IgD-negative memory B cell (primary cell): ENCODE measurements at regions not wholly inside any gene's neighbourhood (a gene's known extent, or its start where the extent isn't known, plus 50 kb on each side); places are given as distances from the start of the nearest gene placed in this dataset.

Source experiments
- H3K27ac Mint-ChIP-seq, 3 donors: one replicate each; pipeline ENCODE4 v1.8.0; 2020 to 2022; ENCODE audit warnings: mild to moderate bottlenecking in 3 of 3, mixed read lengths in 3 of 3, moderate library complexity in 1 of 3
- H3K27me3 Mint-ChIP-seq: one replicate; pipeline ENCODE4 v1.8.0; 2021; ENCODE audit warnings: mixed read lengths
- H3K36me3 Mint-ChIP-seq: one replicate; pipeline ENCODE4 v1.8.0; 2020; ENCODE audit warnings: mild to moderate bottlenecking, mixed read lengths
- H3K4me1 Mint-ChIP-seq, 3 donors: one replicate each; pipeline ENCODE4 v1.8.0; 2020 to 2022; ENCODE audit warnings: mixed read lengths in 3 of 3, mild to moderate bottlenecking in 1 of 3
- H3K4me3 Mint-ChIP-seq, 4 donors: one replicate each; pipeline ENCODE4 v1.8.0; 2020 to 2022; ENCODE audit warnings: mild to moderate bottlenecking in 4 of 4, mixed read lengths in 4 of 4, moderate library complexity in 3 of 4
- H3K9me3 Mint-ChIP-seq, 3 donors: one replicate each; pipeline ENCODE4 v1.8.0; 2020 to 2021; ENCODE audit warnings: mixed read lengths in 3 of 3, mild to moderate bottlenecking in 1 of 3

DNA sequence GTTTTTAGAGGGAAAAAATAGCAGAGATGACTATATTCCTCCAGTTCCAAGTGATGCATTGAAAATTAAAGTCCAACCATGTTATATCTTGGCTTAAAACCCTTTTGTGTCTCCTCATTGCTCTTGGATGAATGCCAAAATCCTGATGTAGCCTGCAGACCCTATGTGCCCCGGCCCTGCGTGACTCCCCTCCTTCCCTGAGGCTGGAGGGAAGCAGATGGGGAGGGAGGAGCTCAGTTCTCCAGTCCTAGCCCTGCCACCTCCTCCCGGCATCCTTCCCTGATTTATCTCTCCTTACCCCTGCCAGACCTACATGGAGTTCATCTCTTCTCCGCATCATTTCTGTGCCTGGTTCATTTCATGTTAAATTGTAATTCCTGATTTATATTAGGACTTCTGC, 397.4 kb downstream of the PTPRU start:
- H3K27ac Mint-ChIP-seq: no peak overlapping the region
- no peak overlapping the region for H3K4me3 Mint-ChIP-seq
- peaks cover 1% of the 10 kb centered on the region for H3K36me3 Mint-ChIP-seq
- no peaks in the 10 kb centered on the region for H3K4me1 Mint-ChIP-seq
- H3K27me3 Mint-ChIP-seq: peaks cover 11% of the 10 kb centered on the region
- peaks cover 0 to 2% (median 1%) of the 10 kb centered on the region in 3 donors for H3K9me3 Mint-ChIP-seq

DNA sequence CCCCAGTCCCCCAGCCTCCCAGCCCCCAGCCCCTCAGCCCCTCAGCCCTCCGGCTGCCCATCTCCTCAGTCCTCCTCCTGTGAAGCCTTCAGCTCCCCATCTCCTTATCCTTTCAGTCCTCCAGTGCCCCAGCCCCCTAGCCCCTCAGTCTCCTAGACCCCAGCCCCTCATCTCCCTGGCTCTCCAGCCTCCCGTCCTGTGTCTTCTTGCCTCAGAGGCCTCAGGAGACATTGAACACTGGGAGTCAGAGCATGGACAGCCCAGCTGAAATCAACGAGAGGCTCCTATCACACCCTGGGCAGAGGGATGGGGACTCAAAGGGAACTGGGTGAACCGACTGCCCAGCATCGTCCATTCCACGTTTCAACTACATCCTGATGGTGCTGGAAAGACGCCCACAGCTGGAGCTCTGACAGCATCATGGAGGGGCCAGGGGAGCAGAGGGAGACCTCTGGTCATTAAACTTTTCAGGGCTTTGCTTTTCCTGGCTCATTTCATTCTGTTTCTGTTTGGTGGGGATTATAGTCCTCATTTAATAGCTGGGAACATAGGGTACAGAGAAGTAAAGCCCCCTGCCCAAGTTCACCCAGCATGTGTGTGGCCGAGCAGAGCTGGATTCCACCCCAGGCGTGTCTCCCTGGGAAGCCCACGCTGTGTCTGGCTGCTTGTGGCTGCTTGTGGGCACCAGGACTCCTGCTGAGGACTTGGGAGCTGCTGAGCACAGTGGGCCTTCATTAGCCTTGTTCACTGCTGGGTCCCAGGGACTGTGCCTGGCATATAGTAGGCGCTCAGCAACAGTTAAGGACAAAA, 396.7 kb downstream of the PTPRU start:
- H3K27ac Mint-ChIP-seq: no peak overlapping the region
- H3K4me1 Mint-ChIP-seq: no peaks in the 10 kb centered on the region
- peaks cover under 1 to 4% (median 3%) of the 10 kb centered on the region in 3 donors for H3K9me3 Mint-ChIP-seq
- peaks cover 1% of the 10 kb centered on the region for H3K36me3 Mint-ChIP-seq
- peaks cover 11% of the 10 kb centered on the region for H3K27me3 Mint-ChIP-seq
- no peak overlapping the region for H3K4me3 Mint-ChIP-seq

DNA sequence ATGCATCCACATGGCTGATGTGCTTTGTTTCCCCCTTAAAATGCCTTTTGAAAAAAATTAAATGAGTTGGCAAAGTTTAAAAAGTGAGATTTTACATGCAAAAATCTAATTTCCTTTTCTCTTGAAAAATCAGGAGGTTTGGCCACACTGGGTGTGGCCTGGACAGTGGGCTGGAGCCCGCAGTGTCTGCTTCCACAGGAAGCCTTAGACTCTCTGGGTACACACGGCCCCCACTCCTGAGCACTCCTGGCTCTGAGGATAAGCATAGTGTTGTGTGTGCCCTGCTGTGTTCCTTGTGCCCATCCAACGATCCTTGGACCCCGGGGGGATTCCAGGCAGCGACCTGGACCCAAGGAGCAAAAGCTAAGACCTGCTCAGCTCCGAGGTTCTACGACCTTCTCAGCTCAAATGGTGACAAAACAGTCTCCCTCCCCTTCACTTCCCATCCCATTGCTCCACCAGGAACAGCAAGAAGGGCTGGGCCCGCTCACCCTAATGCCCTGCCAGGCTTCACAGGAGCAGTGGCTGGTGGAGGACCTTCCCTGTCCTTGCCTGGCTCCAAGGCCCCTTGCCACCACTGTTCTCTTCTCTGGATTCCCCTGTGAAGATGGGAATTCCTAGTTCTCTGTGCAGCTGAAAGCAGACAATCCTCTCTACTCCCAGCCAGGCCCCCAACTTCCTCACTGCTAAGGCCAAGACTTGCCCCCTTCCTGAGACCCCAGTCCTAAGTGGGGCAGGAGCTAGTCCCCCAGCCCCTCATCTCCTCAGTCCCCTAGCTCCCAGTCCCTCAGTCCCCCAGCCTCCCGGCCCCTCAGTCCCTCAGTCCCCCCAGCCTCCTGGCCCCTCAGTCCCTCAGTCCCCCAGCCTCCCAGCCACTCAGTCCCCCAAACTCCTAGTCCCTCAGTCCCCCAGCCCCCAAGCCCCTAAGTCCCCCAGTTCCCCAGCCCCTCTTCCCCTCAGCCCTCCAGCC, 395.8 kb downstream of the PTPRU start:
- H3K27ac Mint-ChIP-seq: no peak overlapping the region
- peaks cover 1% of the 10 kb centered on the region for H3K36me3 Mint-ChIP-seq
- H3K9me3 Mint-ChIP-seq: peaks cover 2 to 7% (median 3%) of the 10 kb centered on the region in 3 donors
- no peak overlapping the region for H3K4me3 Mint-ChIP-seq
- H3K4me1 Mint-ChIP-seq: no peaks in the 10 kb centered on the region
- peaks cover 11% of the 10 kb centered on the region for H3K27me3 Mint-ChIP-seq

- Mint-ChIP-seq H3K27ac (no peak overlapping the region), H3K9me3 (peaks cover 2 to 7% (median 5%) of the 10 kb centered on the region in 3 donors), H3K4me3 (no peak overlapping the region), H3K27me3 (peaks cover 11% of the 10 kb centered on the region), H3K36me3 (peaks cover 4% of the 10 kb centered on the region), H3K4me1 (no peaks in the 10 kb centered on the region)
Measured at GRCh38 chr1:29631361-29631760, 395.0 kb downstream of the PTPRU start.

DNA sequence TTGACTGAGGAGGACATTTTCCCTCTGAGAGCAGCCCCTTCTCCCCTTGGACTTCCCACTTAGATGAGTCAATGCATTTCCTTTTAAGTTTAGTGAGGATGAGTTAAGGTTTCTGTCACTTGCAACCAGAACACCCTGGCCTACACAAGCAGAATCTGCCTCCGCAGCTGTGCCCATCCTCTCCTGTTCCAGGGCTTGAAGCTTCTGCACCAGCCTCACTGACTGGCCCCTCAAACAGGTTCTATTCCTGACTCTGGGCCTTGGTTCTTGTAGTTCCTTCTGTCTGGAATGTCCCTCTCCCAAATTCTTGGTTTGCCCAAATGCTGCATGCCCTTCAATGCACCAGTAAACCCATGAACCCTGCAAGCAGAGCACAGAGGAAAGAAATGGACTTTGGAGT, 394.4 kb downstream of the PTPRU start:
- Mint-ChIP-seq H3K36me3 (peaks cover 3% of the 10 kb centered on the region), H3K4me1 (no peaks in the 10 kb centered on the region), H3K27ac (no peak overlapping the region), H3K4me3 (no peak overlapping the region), H3K27me3 (peaks cover 9% of the 10 kb centered on the region), H3K9me3 (peaks cover 2 to 7% (median 5%) of the 10 kb centered on the region in 3 donors)

- Mint-ChIP-seq H3K36me3 (peaks cover 2% of the 10 kb centered on the region), H3K4me3 (no peak overlapping the region), H3K27ac (no peak overlapping the region), H3K4me1 (no peaks in the 10 kb centered on the region), H3K27me3 (peaks cover 5% of the 10 kb centered on the region), H3K9me3 (peaks cover 2 to 7% (median 5%) of the 10 kb centered on the region in 3 donors)
Measured at GRCh38 chr1:29629814-29630516, 393.6 kb downstream of the PTPRU start.

DNA sequence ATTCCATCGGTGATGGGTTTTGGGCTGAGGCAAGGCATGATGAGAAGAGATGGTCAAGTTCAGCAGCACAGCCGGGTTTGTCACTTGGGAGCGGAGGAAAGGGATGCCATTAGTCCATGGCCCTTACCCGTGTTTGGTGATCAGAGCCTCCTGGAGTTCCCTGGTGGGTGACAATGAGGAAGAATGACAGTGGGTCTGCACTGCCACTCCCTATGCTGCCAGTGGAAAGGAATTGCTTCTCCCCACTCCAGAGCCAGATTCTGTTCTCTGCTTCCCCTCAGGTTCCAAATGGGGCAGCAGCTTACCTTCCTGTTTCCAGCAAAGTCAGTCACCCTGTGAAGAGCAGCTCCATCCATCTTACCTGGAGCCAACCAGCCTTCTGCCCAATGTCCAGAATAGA, 393.1 kb downstream of the PTPRU start:
- Mint-ChIP-seq H3K4me1 (no peaks in the 10 kb centered on the region), H3K27ac (no peak overlapping the region), H3K4me3 (no peak overlapping the region), H3K9me3 (peaks cover 2 to 7% (median 6%) of the 10 kb centered on the region in 3 donors), H3K27me3 (peaks cover 8% of the 10 kb centered on the region), H3K36me3 (peaks cover 2% of the 10 kb centered on the region)

DNA sequence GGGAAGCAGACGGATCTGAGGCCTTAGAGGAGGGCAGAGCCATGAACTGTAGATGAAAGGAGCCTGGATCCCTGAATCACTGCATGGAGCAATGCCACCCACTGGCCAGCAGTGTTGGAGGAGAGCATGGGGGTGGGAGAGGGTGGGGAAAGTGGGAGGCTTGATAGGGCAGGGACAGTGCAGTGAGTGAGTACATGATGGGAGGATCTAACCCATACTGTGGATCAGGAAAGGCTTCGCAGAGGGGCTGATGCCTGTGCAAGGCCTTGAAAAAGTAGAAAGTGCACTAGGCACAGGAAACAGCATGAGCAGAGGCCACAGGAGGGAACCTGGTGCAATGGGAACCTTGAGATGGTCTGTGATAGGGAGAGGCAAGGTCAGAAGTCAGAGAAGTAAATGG, 391.9 kb downstream of the PTPRU start:
- Mint-ChIP-seq H3K4me1 (no peaks in the 10 kb centered on the region), H3K36me3 (peaks cover 2% of the 10 kb centered on the region), H3K27me3 (peaks cover 3% of the 10 kb centered on the region), H3K9me3 (peaks cover 2 to 7% (median 6%) of the 10 kb centered on the region in 3 donors), H3K4me3 (no peak overlapping the region), H3K27ac (peak overlapping the region in 1 of 3 donors; percentile 15)

GRCh38 chr1:29626726-29627125, 390.4 kb downstream of the PTPRU start:
- Mint-ChIP-seq H3K36me3 (peaks cover 2% of the 10 kb centered on the region), H3K27ac (no peak overlapping the region), H3K4me3 (no peak overlapping the region), H3K9me3 (peaks cover 2 to 7% (median 6%) of the 10 kb centered on the region in 3 donors), H3K27me3 (peaks cover 5% of the 10 kb centered on the region), H3K4me1 (no peaks in the 10 kb centered on the region)

GRCh38 chr1:29626066-29626465, 389.7 kb downstream of the PTPRU start:
- H3K36me3 Mint-ChIP-seq: peaks cover 2% of the 10 kb centered on the region
- no peak overlapping the region for H3K4me3 Mint-ChIP-seq
- H3K9me3 Mint-ChIP-seq: peaks cover 2 to 7% (median 6%) of the 10 kb centered on the region in 3 donors
- H3K4me1 Mint-ChIP-seq: no peaks in the 10 kb centered on the region
- H3K27ac Mint-ChIP-seq: no peak overlapping the region
- H3K27me3 Mint-ChIP-seq: peaks cover 10% of the 10 kb centered on the region

DNA sequence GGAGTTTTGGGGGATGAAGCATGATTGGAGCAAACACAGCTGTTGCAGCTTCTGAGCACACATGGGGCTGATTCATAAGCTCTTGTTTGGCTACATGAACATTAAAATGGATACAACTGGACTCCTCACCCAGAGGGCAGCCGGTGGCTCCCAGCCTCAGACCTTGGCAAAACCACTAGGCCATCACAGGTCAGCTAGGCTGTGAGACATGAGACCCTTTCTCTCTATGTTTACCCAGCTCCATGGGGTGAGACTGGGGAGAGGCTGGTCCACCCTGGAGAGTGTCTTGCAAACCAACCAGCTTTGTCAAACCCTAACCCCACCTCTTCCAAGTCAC, 388.7 kb downstream of the PTPRU start:
- H3K9me3 Mint-ChIP-seq: peaks cover 2 to 7% (median 6%) of the 10 kb centered on the region in 3 donors
- peaks cover 2% of the 10 kb centered on the region for H3K36me3 Mint-ChIP-seq
- H3K27ac Mint-ChIP-seq: no peak overlapping the region
- H3K27me3 Mint-ChIP-seq: peaks cover 13% of the 10 kb centered on the region
- no peak overlapping the region for H3K4me3 Mint-ChIP-seq
- no peaks in the 10 kb centered on the region for H3K4me1 Mint-ChIP-seq

GRCh38 chr1:29624320-29625083, 388.2 kb downstream of the PTPRU start:
- Mint-ChIP-seq H3K27me3 (peaks cover 16% of the 10 kb centered on the region), H3K4me1 (no peaks in the 10 kb centered on the region), H3K27ac (no peak overlapping the region), H3K4me3 (no peak overlapping the region), H3K36me3 (peaks cover 2% of the 10 kb centered on the region), H3K9me3 (peaks cover 2 to 7% (median 6%) of the 10 kb centered on the region in 3 donors)

DNA sequence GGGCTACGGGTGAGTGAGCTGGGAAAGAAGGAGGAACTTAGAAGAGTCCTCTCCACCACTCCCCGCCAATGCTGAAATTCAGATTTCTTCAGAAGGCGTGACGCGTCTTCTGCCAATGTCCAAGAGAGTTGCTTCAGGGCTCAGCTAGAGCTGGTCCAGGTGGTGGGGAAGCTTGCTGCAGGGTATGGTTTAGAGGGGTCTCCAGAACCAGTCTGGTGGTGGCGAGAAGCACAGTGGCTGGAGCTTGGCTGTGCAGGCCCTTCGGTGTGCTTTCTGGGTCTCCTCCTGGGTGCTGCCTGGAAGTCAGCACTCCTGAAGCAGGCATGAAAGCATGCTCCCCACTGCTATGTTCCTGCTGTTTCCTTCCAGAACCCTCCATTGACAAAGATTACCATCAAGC, 387.2 kb downstream of the PTPRU start:
- H3K27ac Mint-ChIP-seq: no peak overlapping the region

DNA sequence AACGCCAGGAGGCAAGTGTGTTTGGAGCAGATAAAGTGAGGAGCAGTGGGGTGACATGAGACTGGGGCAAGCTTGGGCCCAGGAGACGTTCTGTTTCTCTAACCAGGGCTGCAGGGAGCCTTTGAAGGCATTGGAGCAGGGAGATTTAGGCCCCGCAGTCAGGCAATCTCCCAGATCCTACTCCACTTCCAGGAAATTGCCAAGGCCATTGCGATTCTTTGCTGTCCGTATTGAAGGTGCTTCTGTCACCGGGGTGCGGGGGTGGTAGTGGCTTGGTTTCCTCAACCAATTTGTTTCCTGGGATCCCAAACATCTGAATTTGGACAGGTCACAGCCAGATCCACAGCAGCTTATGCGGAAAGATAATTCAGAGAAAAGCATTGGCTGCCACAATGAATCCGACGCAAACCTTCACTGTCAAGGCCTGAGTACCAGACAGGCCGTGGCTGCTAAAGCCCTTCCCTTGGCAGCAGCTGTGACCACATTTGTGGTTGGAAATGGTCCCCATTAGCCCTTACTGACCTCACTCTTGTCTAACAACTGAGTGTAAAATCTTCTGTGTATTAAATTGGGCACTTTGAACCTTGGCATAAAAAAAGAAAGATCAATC, 385.6 kb downstream of the PTPRU start:
- no peaks in the 10 kb centered on the region for H3K4me1 Mint-ChIP-seq
- H3K9me3 Mint-ChIP-seq: peaks cover 0 to 3% (median 2%) of the 10 kb centered on the region in 3 donors
- H3K4me3 Mint-ChIP-seq: no peak overlapping the region
- peaks cover 2% of the 10 kb centered on the region for H3K36me3 Mint-ChIP-seq
- peaks cover 22% of the 10 kb centered on the region for H3K27me3 Mint-ChIP-seq
- H3K27ac Mint-ChIP-seq: no peak overlapping the region

More for the DNA sequence above, 387.2 kb downstream of the PTPRU start:
- Mint-ChIP-seq H3K4me1 (no peaks in the 10 kb centered on the region), H3K36me3 (peaks cover 2% of the 10 kb centered on the region), H3K27me3 (peaks cover 19% of the 10 kb centered on the region), H3K4me3 (no peak overlapping the region), H3K9me3 (peaks cover 0 to 8% (median 7%) of the 10 kb centered on the region in 3 donors)
